OCI-LY3 (cell line): ENCODE measurements at regions not wholly inside any gene's neighbourhood (a gene's known extent, or its start where the extent isn't known, plus 50 kb on each side); places are given as distances from the start of the nearest gene placed in this dataset.

ENCODE experiments used
- CTCF ChIP-seq: fragments of 200-600, 300-600 bp; sonication (generic); IDR thresholded peaks from 2 replicates; pipeline ENCODE4 v1.5.1; 2014; ENCODE audit warnings: antibody characterized with exemption, low read length, low read depth
- EZH2phosphoT487 ChIP-seq: fragments of 200-600 bp; shearing (Covaris generic); IDR thresholded peaks from 2 replicates; pipeline ENCODE4 v1.6.1; 2018; ENCODE audit warnings: antibody characterized with exemption, mixed run types, low read depth

DNA sequence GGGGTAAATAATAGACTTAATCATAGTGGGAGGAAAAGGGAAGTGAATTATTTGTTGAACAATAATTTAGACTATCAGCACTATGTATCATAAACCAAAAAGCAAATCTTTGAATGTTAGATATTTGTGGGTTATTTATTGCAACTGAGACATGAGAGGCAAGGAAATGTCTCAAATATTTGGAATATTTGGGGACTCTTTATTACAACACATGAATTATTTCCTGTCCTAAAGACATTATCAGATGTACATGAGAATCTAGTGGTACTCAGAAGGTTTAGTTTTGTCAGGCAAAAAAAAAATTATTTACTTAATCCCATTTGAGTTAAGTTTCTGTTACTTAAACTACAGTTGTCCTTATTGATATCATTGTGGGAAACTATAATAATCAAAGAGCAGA, 91.1 kb downstream of the TLR4 start:
- TF ChIP-seq CTCF: no peak
- no peak for TF ChIP-seq EZH2phosphoT487
